ENCODE measurements at regions not wholly inside any gene's neighbourhood (a gene's known extent, or its start where the extent isn't known, plus 50 kb on each side); places are given as distances from the start of the nearest gene placed in this dataset.

GRCh38 chr3:113158171-113158570 lies 53.2 kb upstream of the BOC start:
- TF ChIP-seq, protein P1, sequence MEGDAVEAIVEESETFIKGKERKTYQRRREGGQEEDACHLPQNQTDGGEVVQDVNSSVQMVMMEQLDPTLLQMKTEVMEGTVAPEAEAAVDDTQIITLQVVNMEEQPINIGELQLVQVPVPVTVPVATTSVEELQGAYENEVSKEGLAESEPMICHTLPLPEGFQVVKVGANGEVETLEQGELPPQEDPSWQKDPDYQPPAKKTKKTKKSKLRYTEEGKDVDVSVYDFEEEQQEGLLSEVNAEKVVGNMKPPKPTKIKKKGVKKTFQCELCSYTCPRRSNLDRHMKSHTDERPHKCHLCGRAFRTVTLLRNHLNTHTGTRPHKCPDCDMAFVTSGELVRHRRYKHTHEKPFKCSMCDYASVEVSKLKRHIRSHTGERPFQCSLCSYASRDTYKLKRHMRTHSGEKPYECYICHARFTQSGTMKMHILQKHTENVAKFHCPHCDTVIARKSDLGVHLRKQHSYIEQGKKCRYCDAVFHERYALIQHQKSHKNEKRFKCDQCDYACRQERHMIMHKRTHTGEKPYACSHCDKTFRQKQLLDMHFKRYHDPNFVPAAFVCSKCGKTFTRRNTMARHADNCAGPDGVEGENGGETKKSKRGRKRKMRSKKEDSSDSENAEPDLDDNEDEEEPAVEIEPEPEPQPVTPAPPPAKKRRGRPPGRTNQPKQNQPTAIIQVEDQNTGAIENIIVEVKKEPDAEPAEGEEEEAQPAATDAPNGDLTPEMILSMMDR (IDR thresholded peaks at IDR 0.05): no peak
- TF ChIP-seq POLR2A (IDR thresholded peaks at IDR 0.05): no peak

Measured in right lobe of liver (tissue), 4 donors.